ENCODE measurements at regions not wholly inside any gene's neighbourhood (a gene's known extent, or its start where the extent isn't known, plus 50 kb on each side); places are given as distances from the start of the nearest gene placed in this dataset.

- TF ChIP-seq CTCF (IDR thresholded peaks at IDR 0.05) = no peak
- TF ChIP-seq POLR2A (IDR thresholded peaks at IDR 0.05) = no peak
These were observed 2168.1 kb downstream of the MAT2B start for GRCh38 chr5:165673499-165673898.

All from thyroid gland (tissue), 4 donors.